Astrocyte (in vitro differentiated cells and primary cell): ENCODE measurements at regions not wholly inside any gene's neighbourhood (a gene's known extent, or its start where the extent isn't known, plus 50 kb on each side); places are given as distances from the start of the nearest gene placed in this dataset.

Source experiments
- DNase-seq: peaks from one replicate; pipeline ENCODE4 v3.0.0-alpha.2; 2010; ENCODE audit warnings: low read depth
- FAIRE-seq: peaks from 2 replicates; lab custom pipeline; 2011; peaks lifted over from hg19 to GRCh38; lab: Jason Lieb, UNC
- H2AFZ ChIP-seq: 2 replicates; pipeline ENCODE4 v1.6.0; 2012; ENCODE audit warnings: low read depth, low read length, inconsistent platforms
- H3K27ac ChIP-seq: 2 replicates; pipeline ENCODE4 v1.5.1; 2011; ENCODE audit warnings: low read depth, low read length, inconsistent platforms
- H3K27me3 ChIP-seq: 2 replicates; pipeline ENCODE4 v1.6.0; 2011; ENCODE audit warnings: low read length, inconsistent platforms; ENCODE audit not compliant: insufficient read depth
- H3K36me3 ChIP-seq: 2 replicates; pipeline ENCODE4 v1.5.1; 2011; ENCODE audit warnings: low read length, inconsistent platforms; ENCODE audit not compliant: insufficient read depth
- H3K4me1 ChIP-seq: 2 replicates; pipeline ENCODE4 v1.5.1; 2011; ENCODE audit warnings: low read length, inconsistent platforms; ENCODE audit not compliant: insufficient read depth
- H3K4me2 ChIP-seq: 2 replicates; pipeline ENCODE4 v1.6.0; 2012; ENCODE audit warnings: low read length, inconsistent platforms
- H3K4me3 ChIP-seq: 2 replicates; pipeline ENCODE4 v1.5.1; 2011; ENCODE audit warnings: low read depth, mild to moderate bottlenecking, low read length, inconsistent platforms; ENCODE audit not compliant: insufficient read depth
- H3K79me2 ChIP-seq: 2 replicates; pipeline ENCODE4 v1.6.0; 2012; ENCODE audit warnings: mild to moderate bottlenecking, low read length, inconsistent platforms; ENCODE audit not compliant: insufficient read depth
- H3K9ac ChIP-seq: 2 replicates; pipeline ENCODE4 v1.6.0; 2012; ENCODE audit warnings: mild to moderate bottlenecking, low read length, inconsistent platforms
- H3K9me3 ChIP-seq: 2 replicates; pipeline ENCODE4 v1.5.1; 2012; ENCODE audit warnings: low read depth, mild to moderate bottlenecking, low read length, inconsistent platforms; ENCODE audit not compliant: insufficient read depth
- H4K20me1 ChIP-seq: 2 replicates; pipeline ENCODE4 v1.6.0; 2012; ENCODE audit warnings: low read length, inconsistent platforms; ENCODE audit not compliant: insufficient read depth
- H3K27ac Mint-ChIP-seq: one replicate; pipeline ENCODE4 v1.8.0; 2021; ENCODE audit warnings: mild to moderate bottlenecking, mixed read lengths; ENCODE audit not compliant: unreplicated experiment
- H3K27me3 Mint-ChIP-seq: one replicate; pipeline ENCODE4 v1.8.0; 2021; ENCODE audit warnings: low read depth, mixed read lengths; ENCODE audit not compliant: unreplicated experiment
- H3K36me3 Mint-ChIP-seq: one replicate; pipeline ENCODE4 v1.8.0; 2021; ENCODE audit warnings: low read depth, mixed read lengths; ENCODE audit not compliant: unreplicated experiment
- H3K4me1 Mint-ChIP-seq: one replicate; pipeline ENCODE4 v1.8.0; 2021; ENCODE audit warnings: low read depth, mixed read lengths; ENCODE audit not compliant: unreplicated experiment
- H3K4me3 Mint-ChIP-seq: one replicate; pipeline ENCODE4 v1.8.0; 2021; ENCODE audit warnings: mild to moderate bottlenecking, moderate library complexity, mixed read lengths; ENCODE audit not compliant: unreplicated experiment
- H3K9me3 Mint-ChIP-seq: one replicate; pipeline ENCODE4 v1.8.0; 2021; ENCODE audit warnings: mild to moderate bottlenecking, mixed read lengths; ENCODE audit not compliant: unreplicated experiment
- EZH2 ChIP-seq: IDR thresholded peaks from 2 replicates; pipeline ENCODE4 v1.6.1; 2012; ENCODE audit warnings: mild to moderate bottlenecking, low read length, inconsistent platforms; ENCODE audit not compliant: insufficient read depth
- TF ChIP-seq, protein P1 (sequence below): IDR thresholded peaks from 2 replicates; pipeline ENCODE4 v1.5.1; 2011; ENCODE audit warnings: low read depth, mild to moderate bottlenecking, inconsistent platforms, low read length, moderate library complexity; ENCODE audit not compliant: insufficient read depth

DNA sequence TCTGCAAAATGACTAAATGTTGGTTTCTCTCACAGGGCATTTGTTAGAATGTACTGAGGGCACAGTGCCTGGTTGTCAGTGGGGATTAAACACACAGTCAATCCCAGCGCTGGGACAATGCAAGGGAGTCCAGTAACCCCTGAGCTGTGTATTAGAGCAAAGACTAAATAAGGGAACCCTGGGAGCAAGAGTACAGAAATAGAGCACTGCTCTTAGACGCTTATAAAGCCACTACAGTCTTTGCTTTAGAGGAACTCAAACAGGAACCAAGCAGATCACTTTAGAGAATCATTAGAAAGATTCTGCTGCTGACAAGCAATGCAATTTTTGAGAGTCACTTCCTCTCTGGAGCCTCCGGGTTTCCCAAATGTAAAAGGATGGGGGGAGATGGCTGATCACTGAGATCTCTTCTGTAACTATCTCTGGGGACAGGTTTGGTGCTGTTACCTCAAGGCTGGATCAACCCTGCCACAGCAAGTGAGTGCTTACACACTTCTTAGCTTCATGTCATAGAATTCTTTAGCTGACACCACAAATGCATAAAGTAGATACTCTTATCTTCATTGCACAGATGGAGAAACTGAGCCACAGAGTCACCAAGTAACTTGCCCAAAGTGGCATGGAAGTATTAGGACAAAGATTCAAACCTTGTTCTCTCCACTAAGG lies 137.8 kb upstream of the CPEB2 start:
- H3K36me3 ChIP-seq, result no peaks in the 10 kb centered on the region
- no peak overlapping the region for H3K4me3 ChIP-seq
- Mint-ChIP-seq H3K36me3 (no peaks in the 10 kb centered on the region), H3K27ac (no peak overlapping the region), H3K4me1 (peaks cover 2% of the 10 kb centered on the region), H3K9me3 (peaks cover 2% of the 10 kb centered on the region), H3K27me3 (peaks cover 20% of the 10 kb centered on the region), H3K4me3 (no peak overlapping the region)
- H3K27ac ChIP-seq, result no peak overlapping the region
- DNase-seq, result no peak
- no peak overlapping the region for H2AFZ ChIP-seq
- TF ChIP-seq, protein P1, sequence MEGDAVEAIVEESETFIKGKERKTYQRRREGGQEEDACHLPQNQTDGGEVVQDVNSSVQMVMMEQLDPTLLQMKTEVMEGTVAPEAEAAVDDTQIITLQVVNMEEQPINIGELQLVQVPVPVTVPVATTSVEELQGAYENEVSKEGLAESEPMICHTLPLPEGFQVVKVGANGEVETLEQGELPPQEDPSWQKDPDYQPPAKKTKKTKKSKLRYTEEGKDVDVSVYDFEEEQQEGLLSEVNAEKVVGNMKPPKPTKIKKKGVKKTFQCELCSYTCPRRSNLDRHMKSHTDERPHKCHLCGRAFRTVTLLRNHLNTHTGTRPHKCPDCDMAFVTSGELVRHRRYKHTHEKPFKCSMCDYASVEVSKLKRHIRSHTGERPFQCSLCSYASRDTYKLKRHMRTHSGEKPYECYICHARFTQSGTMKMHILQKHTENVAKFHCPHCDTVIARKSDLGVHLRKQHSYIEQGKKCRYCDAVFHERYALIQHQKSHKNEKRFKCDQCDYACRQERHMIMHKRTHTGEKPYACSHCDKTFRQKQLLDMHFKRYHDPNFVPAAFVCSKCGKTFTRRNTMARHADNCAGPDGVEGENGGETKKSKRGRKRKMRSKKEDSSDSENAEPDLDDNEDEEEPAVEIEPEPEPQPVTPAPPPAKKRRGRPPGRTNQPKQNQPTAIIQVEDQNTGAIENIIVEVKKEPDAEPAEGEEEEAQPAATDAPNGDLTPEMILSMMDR, result no peak
- TF ChIP-seq EZH2, result no peak
- H3K9me3 ChIP-seq, result no peaks in the 10 kb centered on the region
- peaks cover 6% of the 10 kb centered on the region for H3K27me3 ChIP-seq
- H3K4me1 ChIP-seq, result peaks cover 5% of the 10 kb centered on the region
- FAIRE-seq, result no peak
- H3K4me2 ChIP-seq, result no peak overlapping the region
- no peaks in the 10 kb centered on the region for H4K20me1 ChIP-seq
- no peaks in the 10 kb centered on the region for H3K79me2 ChIP-seq
- no peak overlapping the region for H3K9ac ChIP-seq

DNA sequence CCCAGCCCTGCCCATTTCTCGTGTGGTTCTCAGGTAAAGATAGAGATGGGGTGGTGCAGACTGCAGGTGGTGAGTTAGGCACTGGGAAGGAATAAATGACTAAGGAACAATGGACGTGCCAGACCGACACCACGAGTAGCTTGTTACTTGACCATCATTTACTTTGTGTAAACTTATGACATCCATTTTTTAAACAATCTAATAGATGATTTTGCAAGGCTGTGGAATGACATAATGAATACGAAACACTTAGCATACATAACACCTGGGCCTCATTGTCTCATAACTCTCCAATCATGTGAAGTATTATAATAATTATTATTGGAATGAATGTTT lies 137.3 kb upstream of the CPEB2 start:
- FAIRE-seq (no peak), DNase-seq (no peak)
- TF ChIP-seq, protein P1, result no peak
- Histone ChIP-seq H3K9ac (no peak overlapping the region), H2AFZ (no peak overlapping the region), H3K9me3 (no peaks in the 10 kb centered on the region), H3K27ac (no peak overlapping the region), H3K4me2 (no peak overlapping the region), H3K4me1 (peaks cover 5% of the 10 kb centered on the region), H4K20me1 (no peaks in the 10 kb centered on the region), H3K27me3 (peaks cover 6% of the 10 kb centered on the region), H3K36me3 (no peaks in the 10 kb centered on the region), H3K4me3 (no peak overlapping the region), H3K79me2 (no peaks in the 10 kb centered on the region)
- Mint-ChIP-seq H3K4me3 (no peak overlapping the region), H3K4me1 (peaks cover 2% of the 10 kb centered on the region), H3K9me3 (peaks cover 2% of the 10 kb centered on the region), H3K36me3 (no peaks in the 10 kb centered on the region), H3K27ac (no peak overlapping the region), H3K27me3 (peaks cover 19% of the 10 kb centered on the region)

- FAIRE-seq, result no peak
- TF ChIP-seq, protein P1, result no peak
- TF ChIP-seq EZH2, result no peak
- no peaks in the 10 kb centered on the region for H3K36me3 ChIP-seq
Observed at GRCh38 chr4:14865804-14866203, 136.5 kb upstream of the CPEB2 start.

More at GRCh38 chr4:14865804-14866203, 136.5 kb upstream of the CPEB2 start:
- H3K4me3 Mint-ChIP-seq, result no peak overlapping the region
- H3K4me2 ChIP-seq, result no peak overlapping the region
- no peak overlapping the region for H3K4me3 ChIP-seq
- H3K36me3 Mint-ChIP-seq, result no peaks in the 10 kb centered on the region
- peaks cover 16% of the 10 kb centered on the region for H3K27me3 Mint-ChIP-seq
- H3K27me3 ChIP-seq, result peaks cover 6% of the 10 kb centered on the region
- peaks cover 5% of the 10 kb centered on the region for H3K4me1 ChIP-seq
- DNase-seq, result no peak
- H2AFZ ChIP-seq, result no peak overlapping the region
- H3K9ac ChIP-seq, result no peak overlapping the region
- no peak overlapping the region for H3K27ac Mint-ChIP-seq
- no peaks in the 10 kb centered on the region for H3K79me2 ChIP-seq
- peaks cover 2% of the 10 kb centered on the region for H3K9me3 Mint-ChIP-seq
- no peak overlapping the region for H3K27ac ChIP-seq
- peaks cover 2% of the 10 kb centered on the region for H3K4me1 Mint-ChIP-seq
- no peaks in the 10 kb centered on the region for H4K20me1 ChIP-seq
- H3K9me3 ChIP-seq, result no peaks in the 10 kb centered on the region
